T-helper 9 cell (primary cell): ENCODE measurements at regions not wholly inside any gene's neighbourhood (a gene's known extent, or its start where the extent isn't known, plus 50 kb on each side); places are given as distances from the start of the nearest gene placed in this dataset.
"Not testable (repeated sequence)": the region's sequence is repeated elsewhere in the genome, so short reads cannot be mapped to it uniquely, and the experiment has no call there.

Source experiments
- DNase-seq: peaks from one replicate; pipeline ENCODE4 v3.0.0-alpha.2; 2020

GRCh38 chr1:168416220-168416619 lies 127.6 kb downstream of the XCL2 start:
- no peak for DNase-seq

- no peak for DNase-seq
Measured at GRCh38 chr1:168414914-168415313, 128.9 kb downstream of the XCL2 start.

GRCh38 chr1:168410464-168410863 lies 129.8 kb downstream of the TBX19 start:
- DNase-seq: no peak

GRCh38 chr1:168408884-168409283 lies 128.2 kb downstream of the TBX19 start:
- peak; percentile 32 for DNase-seq

- no peak for DNase-seq
Measured at GRCh38 chr1:168408539-168408865, 127.8 kb downstream of the TBX19 start.

GRCh38 chr1:168407832-168408538 lies 127.3 kb downstream of the TBX19 start:
- DNase-seq: no peak

- DNase-seq: no peak
Measured at GRCh38 chr1:168405906-168406549, 125.4 kb downstream of the TBX19 start.

- no peak for DNase-seq
Measured at GRCh38 chr1:168403140-168403539, 122.5 kb downstream of the TBX19 start.

GRCh38 chr1:168402466-168402865 lies 121.8 kb downstream of the TBX19 start:
- not testable (repeated sequence) for DNase-seq

- no peak for DNase-seq
Measured at GRCh38 chr1:168401341-168401740, 120.7 kb downstream of the TBX19 start.

- no peak for DNase-seq
Measured at GRCh38 chr1:168400139-168400538, 119.5 kb downstream of the TBX19 start.

GRCh38 chr1:168397806-168398205 lies 117.1 kb downstream of the TBX19 start:
- no peak for DNase-seq

- no peak for DNase-seq
Measured at GRCh38 chr1:168396940-168397684, 116.4 kb downstream of the TBX19 start.

GRCh38 chr1:168396508-168396907 lies 115.8 kb downstream of the TBX19 start:
- DNase-seq: no peak

GRCh38 chr1:168394858-168395257 lies 114.2 kb downstream of the TBX19 start:
- DNase-seq: no peak

- DNase-seq: no peak
Measured at GRCh38 chr1:168392958-168393549, 112.4 kb downstream of the TBX19 start.

- DNase-seq: no peak
Measured at GRCh38 chr1:168391851-168392681, 111.4 kb downstream of the TBX19 start.

- no peak for DNase-seq
Measured at GRCh38 chr1:168390271-168390670, 109.6 kb downstream of the TBX19 start.

GRCh38 chr1:168387781-168388760 lies 107.4 kb downstream of the TBX19 start:
- DNase-seq: no peak

- peak; percentile 66 for DNase-seq
Measured at GRCh38 chr1:168386949-168387586, 106.4 kb downstream of the TBX19 start.

- no peak for DNase-seq
Measured at GRCh38 chr1:168386492-168386891, 105.8 kb downstream of the TBX19 start.
